ENCODE measurements at regions not wholly inside any gene's neighbourhood (a gene's known extent, or its start where the extent isn't known, plus 50 kb on each side); places are given as distances from the start of the nearest gene placed in this dataset.

DNA sequence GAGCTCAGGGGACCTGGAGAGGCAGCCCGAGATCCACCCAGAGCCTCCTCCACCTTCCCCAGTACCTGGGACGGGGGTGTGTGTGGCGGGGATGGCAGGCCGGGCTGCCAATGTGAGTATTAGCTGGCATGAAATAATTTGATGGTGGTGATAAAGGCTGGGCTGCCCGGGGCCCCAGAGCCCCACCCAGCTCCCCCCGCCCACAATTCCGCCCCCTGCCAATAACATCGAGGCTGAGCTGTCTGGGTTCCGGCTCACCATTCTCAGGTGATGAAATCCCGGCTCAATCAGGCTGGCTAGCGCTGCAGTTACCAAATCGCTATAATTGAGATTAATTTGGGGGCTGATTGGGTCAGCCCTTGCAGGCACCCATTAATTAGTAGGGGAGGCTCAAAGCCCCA is 103.8 kb upstream of the CASZ1 start:
- TF ChIP-seq, protein P1, sequence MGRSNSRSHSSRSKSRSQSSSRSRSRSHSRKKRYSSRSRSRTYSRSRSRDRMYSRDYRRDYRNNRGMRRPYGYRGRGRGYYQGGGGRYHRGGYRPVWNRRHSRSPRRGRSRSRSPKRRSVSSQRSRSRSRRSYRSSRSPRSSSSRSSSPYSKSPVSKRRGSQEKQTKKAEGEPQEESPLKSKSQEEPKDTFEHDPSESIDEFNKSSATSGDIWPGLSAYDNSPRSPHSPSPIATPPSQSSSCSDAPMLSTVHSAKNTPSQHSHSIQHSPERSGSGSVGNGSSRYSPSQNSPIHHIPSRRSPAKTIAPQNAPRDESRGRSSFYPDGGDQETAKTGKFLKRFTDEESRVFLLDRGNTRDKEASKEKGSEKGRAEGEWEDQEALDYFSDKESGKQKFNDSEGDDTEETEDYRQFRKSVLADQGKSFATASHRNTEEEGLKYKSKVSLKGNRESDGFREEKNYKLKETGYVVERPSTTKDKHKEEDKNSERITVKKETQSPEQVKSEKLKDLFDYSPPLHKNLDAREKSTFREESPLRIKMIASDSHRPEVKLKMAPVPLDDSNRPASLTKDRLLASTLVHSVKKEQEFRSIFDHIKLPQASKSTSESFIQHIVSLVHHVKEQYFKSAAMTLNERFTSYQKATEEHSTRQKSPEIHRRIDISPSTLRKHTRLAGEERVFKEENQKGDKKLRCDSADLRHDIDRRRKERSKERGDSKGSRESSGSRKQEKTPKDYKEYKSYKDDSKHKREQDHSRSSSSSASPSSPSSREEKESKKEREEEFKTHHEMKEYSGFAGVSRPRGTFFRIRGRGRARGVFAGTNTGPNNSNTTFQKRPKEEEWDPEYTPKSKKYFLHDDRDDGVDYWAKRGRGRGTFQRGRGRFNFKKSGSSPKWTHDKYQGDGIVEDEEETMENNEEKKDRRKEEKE (IDR thresholded peaks at IDR 0.05) = no peak
- TF ChIP-seq E2F4 (IDR thresholded peaks at IDR 0.05; ENCODE audit: low read depth, low read length) = no peak
- TF ChIP-seq, protein P2, sequence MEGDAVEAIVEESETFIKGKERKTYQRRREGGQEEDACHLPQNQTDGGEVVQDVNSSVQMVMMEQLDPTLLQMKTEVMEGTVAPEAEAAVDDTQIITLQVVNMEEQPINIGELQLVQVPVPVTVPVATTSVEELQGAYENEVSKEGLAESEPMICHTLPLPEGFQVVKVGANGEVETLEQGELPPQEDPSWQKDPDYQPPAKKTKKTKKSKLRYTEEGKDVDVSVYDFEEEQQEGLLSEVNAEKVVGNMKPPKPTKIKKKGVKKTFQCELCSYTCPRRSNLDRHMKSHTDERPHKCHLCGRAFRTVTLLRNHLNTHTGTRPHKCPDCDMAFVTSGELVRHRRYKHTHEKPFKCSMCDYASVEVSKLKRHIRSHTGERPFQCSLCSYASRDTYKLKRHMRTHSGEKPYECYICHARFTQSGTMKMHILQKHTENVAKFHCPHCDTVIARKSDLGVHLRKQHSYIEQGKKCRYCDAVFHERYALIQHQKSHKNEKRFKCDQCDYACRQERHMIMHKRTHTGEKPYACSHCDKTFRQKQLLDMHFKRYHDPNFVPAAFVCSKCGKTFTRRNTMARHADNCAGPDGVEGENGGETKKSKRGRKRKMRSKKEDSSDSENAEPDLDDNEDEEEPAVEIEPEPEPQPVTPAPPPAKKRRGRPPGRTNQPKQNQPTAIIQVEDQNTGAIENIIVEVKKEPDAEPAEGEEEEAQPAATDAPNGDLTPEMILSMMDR (IDR thresholded peaks at IDR 0.05 in 2 of 3, conservative IDR thresholded peaks at IDR 0.05 in 1 of 3; ENCODE audit: control insufficient read depth in 2 of 3, extremely low read depth in 1 of 3, insufficient read depth in 1 of 3, low read depth in 3 of 3, low read length in 3 of 3) = no peak
- no peak for TF ChIP-seq JUND (IDR thresholded peaks at IDR 0.05; ENCODE audit: low read depth, low read length)
- TF ChIP-seq TCF7 (IDR thresholded peaks at IDR 0.05; ENCODE audit: borderline replicate concordance) = no peak
- TF ChIP-seq MAX (IDR thresholded peaks at IDR 0.05; ENCODE audit: low read depth, low read length) = no peak
- no peak for TF ChIP-seq ETV6 (conservative IDR thresholded peaks at IDR 0.05 in 1 of 2, IDR thresholded peaks at IDR 0.05 in 1 of 2; ENCODE audit: borderline replicate concordance in 1 of 2, low read depth in 1 of 2)
- TF ChIP-seq SP1 (IDR thresholded peaks at IDR 0.05; ENCODE audit: low read depth, low read length) = no peak
- no peak for TF ChIP-seq ZSCAN29 (IDR thresholded peaks at IDR 0.05)
- TF ChIP-seq EZH2 (IDR thresholded peaks at IDR 0.05; ENCODE audit: borderline replicate concordance, control insufficient read depth, low read depth, low read length) = no peak
- no peak for TF ChIP-seq MYC (IDR thresholded peaks at IDR 0.05; ENCODE audit: insufficient read depth, insufficient read length, insufficient replicate concordance, low read length, severe bottlenecking)
- TF ChIP-seq KDM1A (IDR thresholded peaks at IDR 0.05; ENCODE audit: borderline replicate concordance) = no peak
- TF ChIP-seq, protein P3, sequence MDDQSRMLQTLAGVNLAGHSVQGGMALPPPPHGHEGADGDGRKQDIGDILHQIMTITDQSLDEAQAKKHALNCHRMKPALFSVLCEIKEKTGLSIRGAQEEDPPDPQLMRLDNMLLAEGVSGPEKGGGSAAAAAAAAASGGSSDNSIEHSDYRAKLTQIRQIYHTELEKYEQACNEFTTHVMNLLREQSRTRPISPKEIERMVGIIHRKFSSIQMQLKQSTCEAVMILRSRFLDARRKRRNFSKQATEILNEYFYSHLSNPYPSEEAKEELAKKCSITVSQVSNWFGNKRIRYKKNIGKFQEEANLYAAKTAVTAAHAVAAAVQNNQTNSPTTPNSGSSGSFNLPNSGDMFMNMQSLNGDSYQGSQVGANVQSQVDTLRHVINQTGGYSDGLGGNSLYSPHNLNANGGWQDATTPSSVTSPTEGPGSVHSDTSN (IDR thresholded peaks at IDR 0.05; ENCODE audit: insufficient replicate concordance, low read depth, low read length) = no peak
- TF ChIP-seq, protein P4, sequence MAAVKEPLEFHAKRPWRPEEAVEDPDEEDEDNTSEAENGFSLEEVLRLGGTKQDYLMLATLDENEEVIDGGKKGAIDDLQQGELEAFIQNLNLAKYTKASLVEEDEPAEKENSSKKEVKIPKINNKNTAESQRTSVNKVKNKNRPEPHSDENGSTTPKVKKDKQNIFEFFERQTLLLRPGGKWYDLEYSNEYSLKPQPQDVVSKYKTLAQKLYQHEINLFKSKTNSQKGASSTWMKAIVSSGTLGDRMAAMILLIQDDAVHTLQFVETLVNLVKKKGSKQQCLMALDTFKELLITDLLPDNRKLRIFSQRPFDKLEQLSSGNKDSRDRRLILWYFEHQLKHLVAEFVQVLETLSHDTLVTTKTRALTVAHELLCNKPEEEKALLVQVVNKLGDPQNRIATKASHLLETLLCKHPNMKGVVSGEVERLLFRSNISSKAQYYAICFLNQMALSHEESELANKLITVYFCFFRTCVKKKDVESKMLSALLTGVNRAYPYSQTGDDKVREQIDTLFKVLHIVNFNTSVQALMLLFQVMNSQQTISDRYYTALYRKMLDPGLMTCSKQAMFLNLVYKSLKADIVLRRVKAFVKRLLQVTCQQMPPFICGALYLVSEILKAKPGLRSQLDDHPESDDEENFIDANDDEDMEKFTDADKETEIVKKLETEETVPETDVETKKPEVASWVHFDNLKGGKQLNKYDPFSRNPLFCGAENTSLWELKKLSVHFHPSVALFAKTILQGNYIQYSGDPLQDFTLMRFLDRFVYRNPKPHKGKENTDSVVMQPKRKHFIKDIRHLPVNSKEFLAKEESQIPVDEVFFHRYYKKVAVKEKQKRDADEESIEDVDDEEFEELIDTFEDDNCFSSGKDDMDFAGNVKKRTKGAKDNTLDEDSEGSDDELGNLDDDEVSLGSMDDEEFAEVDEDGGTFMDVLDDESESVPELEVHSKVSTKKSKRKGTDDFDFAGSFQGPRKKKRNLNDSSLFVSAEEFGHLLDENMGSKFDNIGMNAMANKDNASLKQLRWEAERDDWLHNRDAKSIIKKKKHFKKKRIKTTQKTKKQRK (IDR thresholded peaks at IDR 0.05; ENCODE audit: low read depth, low read length) = no peak

All from GM12878 (cell line).